Gastrocnemius medialis (tissue), 4 donors: ENCODE measurements at regions not wholly inside any gene's neighbourhood (a gene's known extent, or its start where the extent isn't known, plus 50 kb on each side); places are given as distances from the start of the nearest gene placed in this dataset.
"Not testable (repeated sequence)": the region's sequence is repeated elsewhere in the genome, so short reads cannot be mapped to it uniquely, and the experiment has no call there.

Experiments
- CTCF ChIP-seq, 5 experiments: fragments of 450-650 bp in 3 of 5; fragments of 200-600 bp in 2 of 5; sonication (generic) in 2 of 5; IDR thresholded peaks in 4 of 5; conservative IDR thresholded peaks in 1 of 5; 1 replicate in 4 of 5; 2 replicates in 1 of 5; pipeline ENCODE4 v1.5.1; 2016 to 2019; ENCODE audit warnings: antibody characterized with exemption in 5 of 5, mild to moderate bottlenecking in 3 of 5, moderate library complexity in 3 of 5
- POLR2A ChIP-seq, 2 donors: fragments of 450-650 bp; IDR thresholded peaks; one replicate each; pipeline ENCODE4 v1.6.1; 2017; ENCODE audit warnings: antibody characterized with exemption in 2 of 2, mild to moderate bottlenecking in 2 of 2, moderate library complexity in 2 of 2

GRCh38 chr13:81340118-81341069 is 999.5 kb upstream of the SPRY2 start:
- TF ChIP-seq POLR2A (IDR thresholded peaks at IDR 0.05); CTCF (IDR thresholded peaks at IDR 0.05 in 4 of 5, conservative IDR thresholded peaks at IDR 0.05 in 1 of 5): not testable (repeated sequence)
